ENCODE measurements at regions not wholly inside any gene's neighbourhood (a gene's known extent, or its start where the extent isn't known, plus 50 kb on each side); places are given as distances from the start of the nearest gene placed in this dataset.
"Not testable (repeated sequence)": the region's sequence is repeated elsewhere in the genome, so short reads cannot be mapped to it uniquely, and the experiment has no call there.

DNA sequence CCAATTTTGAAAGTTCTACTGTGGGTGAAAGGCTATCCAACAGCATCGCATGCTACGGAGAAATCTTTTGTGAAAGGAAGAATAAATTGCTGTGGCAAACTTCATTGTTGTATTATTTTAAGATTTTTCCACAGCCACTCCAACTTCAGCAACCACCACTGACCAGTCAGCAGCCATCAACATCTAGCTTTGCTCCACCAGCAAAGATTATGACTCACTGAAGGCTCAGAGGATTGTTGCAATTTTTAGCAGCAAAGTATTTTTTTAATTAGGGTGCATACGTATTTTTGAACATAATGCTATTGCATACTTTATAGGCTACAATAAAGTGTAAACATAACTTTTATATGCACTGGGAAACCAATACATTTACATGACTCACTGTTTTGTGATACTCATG is 493.5 kb downstream of the TFAP2A start:
- DNase-seq (ENCODE audit: low spot score): no peak
- intact Hi-C loops (cut with DNase I): no loop called here
- no peak for ATAC-seq

DNA sequence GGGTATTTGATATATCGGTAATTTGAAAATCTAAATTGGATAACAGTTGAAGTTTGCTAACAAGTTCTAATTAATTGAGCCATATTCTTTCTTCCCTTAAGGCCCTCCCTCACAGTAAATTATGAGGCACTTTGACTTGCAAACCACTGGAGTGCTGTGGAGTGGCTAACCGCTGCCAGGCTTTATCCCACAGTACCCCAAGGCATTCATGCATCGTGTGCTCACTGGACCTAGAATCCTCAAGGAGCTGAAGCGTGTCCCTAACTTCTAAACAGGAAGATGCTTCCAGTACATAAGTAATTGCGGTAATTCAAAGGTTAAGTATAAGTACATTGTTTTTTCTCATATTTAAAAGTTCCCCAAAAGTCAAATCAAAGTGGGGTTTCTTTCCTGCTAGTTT is 499.9 kb downstream of the TFAP2A start:
- ATAC-seq: no peak
- DNase-seq (ENCODE audit: low spot score): no peak
- intact Hi-C loops (cut with DNase I): no loop called here

- ATAC-seq (no peak), DNase-seq (ENCODE audit: low spot score) (no peak)
- intact Hi-C loops (cut with DNase I): no loop called here
Measured at GRCh38 chr6:9901376-9901775, 513.5 kb downstream of the TFAP2A start.

DNA sequence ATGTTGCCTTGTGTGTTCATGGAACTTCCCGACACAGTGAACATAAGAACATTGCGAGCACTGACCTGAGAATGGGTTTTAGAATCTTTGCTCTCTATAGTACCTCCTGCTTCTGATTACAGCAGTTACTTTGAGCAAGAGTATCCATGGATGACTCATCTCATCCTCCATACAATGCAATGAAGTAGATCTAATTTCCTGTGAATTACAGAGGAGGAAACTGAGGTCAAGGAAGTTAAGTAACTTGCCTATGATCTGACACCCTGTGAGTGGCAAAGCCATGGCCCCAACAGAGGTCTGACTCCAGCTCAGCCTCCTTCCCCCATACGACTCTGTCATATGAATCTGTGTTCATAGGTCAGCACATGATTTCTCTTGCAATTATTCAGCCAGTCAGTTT is 518.1 kb downstream of the TFAP2A start:
- ATAC-seq: no peak
- no peak for DNase-seq (ENCODE audit: low spot score)
- intact Hi-C loops (cut with DNase I): no loop called here

GRCh38 chr6:9890893-9891292 is 524.0 kb downstream of the TFAP2A start:
- no peak for DNase-seq (ENCODE audit: low spot score)
- no peak for ATAC-seq
- intact Hi-C loops (cut with DNase I): no loop called here

GRCh38 chr6:9890469-9890868 is 524.4 kb downstream of the TFAP2A start:
- DNase-seq (ENCODE audit: low spot score) (no peak), ATAC-seq (no peak)
- intact Hi-C loops (cut with DNase I): no loop called here

DNA sequence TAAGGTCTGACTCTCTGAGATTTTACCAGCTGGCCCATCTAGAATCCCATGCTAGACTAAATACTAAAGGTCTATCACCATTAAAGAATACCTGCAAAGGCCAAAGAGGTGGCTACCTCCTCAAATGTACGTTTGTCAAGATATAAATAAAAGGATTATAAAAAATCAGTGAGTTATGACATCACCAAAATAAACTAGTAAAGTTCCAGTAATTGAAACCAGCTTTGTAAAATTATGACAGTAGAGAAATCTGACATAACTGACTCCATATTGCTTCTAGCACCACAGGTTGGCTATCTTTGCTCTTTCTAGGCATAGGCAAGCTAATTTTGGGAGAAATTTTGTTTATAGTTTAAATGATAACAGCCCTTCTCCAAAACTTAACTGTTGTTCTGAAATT is 536.3 kb downstream of the TFAP2A start:
- intact Hi-C loops (cut with DNase I): no loop called here
- DNase-seq (ENCODE audit: low spot score): no peak
- no peak for ATAC-seq

DNA sequence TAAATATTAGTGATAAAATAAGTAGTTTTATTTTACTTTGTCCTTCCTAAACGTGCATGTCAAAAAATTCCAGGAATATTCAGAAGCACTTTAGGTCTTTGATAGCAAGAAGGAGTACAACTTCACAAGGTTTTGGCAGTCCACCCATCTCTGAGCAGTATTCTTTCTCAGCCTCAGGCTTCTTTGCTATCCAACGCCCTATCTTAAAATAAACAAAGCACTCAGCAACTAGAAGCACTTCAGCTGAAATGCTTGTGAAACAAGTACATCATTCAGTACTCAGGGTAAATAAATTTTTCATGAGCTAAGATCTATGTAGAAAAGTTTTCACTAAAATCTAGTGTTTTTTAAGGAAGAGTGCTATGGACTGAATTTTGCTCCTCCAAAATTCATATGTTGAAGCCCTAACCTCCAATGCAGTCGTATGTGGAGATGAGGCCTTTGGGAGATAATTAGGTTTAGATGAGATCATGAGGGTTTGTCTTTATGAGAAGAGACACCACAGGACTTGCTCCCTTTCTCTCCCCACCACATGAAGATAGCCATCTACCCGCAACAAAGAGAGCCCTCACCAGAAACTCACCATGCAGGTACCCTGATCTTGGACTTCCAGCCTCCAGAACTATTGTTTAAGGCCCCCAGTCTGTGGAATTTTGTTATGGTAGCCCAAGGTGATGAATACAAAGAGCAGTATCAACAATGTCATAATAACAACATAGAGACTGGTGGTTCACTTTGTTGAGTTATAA is 539.1 kb downstream of the TFAP2A start:
- intact Hi-C loops (cut with DNase I): no loop called here
- ATAC-seq (no peak), DNase-seq (ENCODE audit: low spot score) (no peak)

DNA sequence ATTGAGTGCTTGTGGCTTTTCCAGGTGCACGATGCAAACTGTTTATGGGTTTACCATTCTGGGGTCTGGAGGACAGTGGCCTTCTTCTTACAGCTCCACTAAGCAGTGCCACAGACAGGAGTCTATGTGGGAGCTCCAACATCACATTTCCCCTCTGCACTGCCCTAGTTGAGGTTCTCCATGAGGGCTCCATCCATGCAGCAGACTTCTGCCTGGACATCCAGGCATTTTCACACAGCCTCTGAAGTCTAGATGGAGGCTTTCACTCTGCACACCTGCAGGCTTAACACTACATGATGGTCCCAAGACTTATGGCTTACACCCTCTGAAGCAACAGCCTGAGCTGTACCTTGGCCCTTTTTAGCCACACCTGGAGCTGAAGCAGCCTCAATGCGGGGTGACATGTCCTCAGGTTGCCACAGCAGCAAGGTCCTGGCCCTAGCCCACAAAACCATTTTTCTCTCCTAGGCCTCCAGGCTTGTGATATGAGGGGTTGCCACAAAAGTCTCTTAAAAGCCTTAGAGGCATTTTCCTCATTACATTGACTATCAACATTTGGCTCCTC is 552.2 kb downstream of the TFAP2A start:
- no peak for ATAC-seq
- intact Hi-C loops (cut with DNase I): no loop called here
- no peak for DNase-seq (ENCODE audit: low spot score)

DNA sequence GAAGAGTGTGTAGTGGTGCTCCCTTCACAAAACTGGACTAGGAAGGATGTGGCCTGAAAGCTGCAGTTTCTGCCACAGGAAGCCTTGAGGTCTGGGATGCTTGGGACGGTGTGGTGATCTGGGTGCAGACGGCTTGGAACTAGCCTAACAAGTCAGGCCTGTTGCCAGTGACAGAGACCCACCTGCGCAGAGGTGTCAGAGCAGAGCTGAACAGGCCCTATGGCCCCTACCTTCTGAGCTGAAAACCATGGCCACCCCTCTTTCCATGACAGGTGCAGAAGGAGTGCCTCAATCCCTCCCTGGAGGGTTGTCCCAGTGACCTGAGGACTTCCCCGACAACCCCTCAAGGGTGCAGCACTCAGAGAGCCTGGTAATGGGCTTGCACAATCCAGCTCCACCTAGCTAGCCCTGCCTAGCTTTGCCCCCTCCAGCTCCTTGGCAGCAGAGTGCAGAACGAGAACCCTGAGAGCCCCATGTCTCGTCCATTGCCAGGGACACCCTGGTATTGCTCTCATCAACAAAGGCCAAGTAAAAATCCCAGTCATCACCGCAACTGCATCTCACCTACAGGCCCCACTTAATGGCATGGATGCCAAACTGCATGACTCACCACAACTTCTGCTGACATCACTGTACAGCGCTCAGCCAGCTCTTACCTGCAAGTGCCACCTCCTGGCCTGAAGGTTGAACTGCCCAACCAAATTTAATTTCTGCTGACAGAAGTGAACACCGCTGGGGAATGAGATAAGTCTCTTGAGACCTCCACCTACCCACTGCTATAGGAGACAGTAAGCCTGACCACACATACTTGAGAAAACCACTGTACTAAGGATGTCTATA is 563.1 kb downstream of the TFAP2A start:
- no peak for DNase-seq (ENCODE audit: low spot score)
- intact Hi-C loops (cut with DNase I): no loop called here
- no peak for ATAC-seq

DNA sequence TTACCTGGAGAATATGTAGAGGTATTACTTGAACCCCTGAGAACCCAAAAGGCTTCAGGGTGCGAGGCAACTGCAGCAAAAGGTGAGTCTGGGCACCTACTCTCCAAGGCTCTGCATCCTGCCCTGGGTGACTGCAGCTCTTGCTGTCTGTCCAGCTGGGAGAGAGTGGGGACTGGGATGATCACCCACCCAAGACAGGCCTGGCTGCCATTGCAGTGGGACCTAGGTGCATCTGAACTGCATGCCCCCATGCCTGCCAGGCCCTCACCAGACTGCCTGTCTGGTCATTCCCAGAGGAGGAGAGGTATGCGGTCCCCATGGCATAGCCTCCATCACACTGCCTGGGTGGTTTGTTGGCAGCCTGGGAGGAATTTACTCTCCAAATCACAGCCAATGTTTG is 563.9 kb downstream of the TFAP2A start:
- intact Hi-C loops (cut with DNase I): no loop called here
- ATAC-seq (no peak), DNase-seq (ENCODE audit: low spot score) (no peak)

DNA sequence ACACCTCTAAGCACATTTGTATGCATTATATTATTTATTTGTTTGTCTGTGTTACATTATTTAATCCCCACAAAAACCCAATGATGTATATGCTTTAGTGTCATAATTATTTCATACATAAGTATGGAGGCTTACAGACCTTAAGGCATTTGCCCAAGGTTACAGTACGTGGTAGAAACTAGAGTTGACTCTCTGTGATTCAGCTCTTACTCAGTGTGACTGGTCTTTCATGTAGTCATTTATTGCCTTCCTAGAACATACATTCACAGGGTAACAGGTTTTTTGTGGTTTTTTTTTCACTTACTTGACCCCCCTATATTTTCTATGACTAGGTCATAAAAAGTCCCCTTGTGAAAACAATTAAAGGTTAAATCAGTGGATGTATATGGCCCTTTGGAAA is 566.8 kb downstream of the TFAP2A start:
- intact Hi-C loops (cut with DNase I): no loop called here
- no peak for DNase-seq (ENCODE audit: low spot score)
- no peak for ATAC-seq

- DNase-seq (ENCODE audit: low spot score): no peak
- ATAC-seq: no peak
- intact Hi-C loops (cut with DNase I): no loop called here
Measured at GRCh38 chr6:9841886-9842725, 572.8 kb downstream of the TFAP2A start.

GRCh38 chr6:9834233-9834632 is 580.6 kb downstream of the TFAP2A start:
- DNase-seq (ENCODE audit: low spot score) (no peak), ATAC-seq (no peak)
- intact Hi-C loops (cut with DNase I): no loop called here

GRCh38 chr6:9831783-9832182 is 583.1 kb downstream of the TFAP2A start:
- intact Hi-C loops (cut with DNase I): no loop called here
- ATAC-seq (no peak), DNase-seq (ENCODE audit: low spot score) (no peak)

GRCh38 chr6:9830808-9831207 is 584.1 kb downstream of the TFAP2A start:
- ATAC-seq (no peak), DNase-seq (ENCODE audit: low spot score) (no peak)
- intact Hi-C loops (cut with DNase I): no loop called here

- ATAC-seq: no peak
Measured at GRCh38 chr6:9825526-9825925, 589.3 kb downstream of the TFAP2A start.

GRCh38 chr6:9810727-9811126 is 604.1 kb downstream of the TFAP2A start:
- ATAC-seq; DNase-seq (ENCODE audit: low spot score); intact Hi-C loops (cut with DNase I): not testable (repeated sequence)

More at GRCh38 chr6:9825526-9825925, 589.3 kb downstream of the TFAP2A start:
- intact Hi-C loops (cut with DNase I): no loop called here
- DNase-seq (ENCODE audit: low spot score): no peak

DNA sequence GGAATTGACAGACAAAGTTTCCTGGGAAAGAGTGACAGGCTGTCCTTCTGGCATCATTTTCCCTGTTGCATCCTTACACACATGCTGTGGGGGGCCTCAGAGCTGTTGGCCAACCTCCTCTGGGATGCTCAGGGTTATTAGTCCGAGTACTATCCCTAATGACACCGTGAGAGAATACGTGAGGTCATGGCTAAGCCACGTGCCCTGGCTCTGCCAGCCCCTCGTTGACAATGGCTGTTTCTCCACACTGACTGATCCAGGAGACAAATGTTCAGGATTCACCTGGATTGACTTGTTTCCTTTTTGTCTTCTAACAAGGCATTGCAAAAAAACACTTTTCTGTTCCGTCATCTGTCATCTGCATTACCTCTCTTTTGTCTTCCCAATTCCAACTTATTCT is 604.6 kb downstream of the TFAP2A start:
- intact Hi-C loops (cut with DNase I): no loop called here
- ATAC-seq: no peak

More for the DNA sequence above, 604.6 kb downstream of the TFAP2A start:
- no peak for DNase-seq (ENCODE audit: low spot score)
